Neural progenitor cell (in vitro differentiated cells): ENCODE measurements at regions not wholly inside any gene's neighbourhood (a gene's known extent, or its start where the extent isn't known, plus 50 kb on each side); places are given as distances from the start of the nearest gene placed in this dataset.

Experiments used
- DNase-seq: peaks from one replicate; pipeline ENCODE4 v3.0.0-alpha.2; 2016; ENCODE audit warnings: low spot score
- H2AFZ ChIP-seq: fragments of 200-600 bp; sonication (generic); replicated peaks from 2 replicates; pipeline ENCODE4 v1.6.1; 2016; ENCODE audit warnings: antibody characterized with exemption
- H3F3A ChIP-seq: fragments of 200-600 bp; sonication (generic); 2 replicates; pipeline ENCODE4 v1.6.1; 2016; ENCODE audit warnings: antibody characterized with exemption, low read depth
- H3K27ac ChIP-seq: fragments of 200-600 bp; sonication (generic); 2 replicates; pipeline ENCODE4 v1.5.1; 2016; ENCODE audit warnings: mild to moderate bottlenecking
- H3K27me3 ChIP-seq: fragments of 200-600 bp; sonication (generic); 2 replicates; pipeline ENCODE4 v1.6.1; 2016; ENCODE audit warnings: mild to moderate bottlenecking, moderate library complexity
- H3K36me3 ChIP-seq: fragments of 200-600 bp; sonication (generic); 2 replicates; pipeline ENCODE4 v1.5.1; 2016
- H3K4me1 ChIP-seq: fragments of 200-600 bp; sonication (generic); 2 replicates; pipeline ENCODE4 v1.6.1; 2016; ENCODE audit warnings: mixed run types
- H3K4me2 ChIP-seq: fragments of 200-600 bp; sonication (generic); 2 replicates; pipeline ENCODE4 v1.6.1; 2016
- H3K4me3 ChIP-seq: fragments of 200-600 bp; sonication (generic); 2 replicates; pipeline ENCODE4 v1.5.1; 2016
- H3K79me2 ChIP-seq: fragments of 200-600 bp; sonication (generic); 2 replicates; pipeline ENCODE4 v1.6.1; 2016; ENCODE audit warnings: low read depth
- H3K9ac ChIP-seq: fragments of 200-600 bp; sonication (generic); 2 replicates; pipeline ENCODE4 v1.6.1; 2016
- H3K9me3 ChIP-seq: fragments of 200-600 bp; sonication (generic); 2 replicates; pipeline ENCODE4 v1.5.1; 2016; ENCODE audit warnings: low read depth
- H4K20me1 ChIP-seq: fragments of 200-600 bp; sonication (generic); 2 replicates; pipeline ENCODE4 v1.6.1; 2016; ENCODE audit warnings: low read depth
- H3K27ac Mint-ChIP-seq: 3 replicates; pipeline ENCODE4 v1.8.0; 2021; ENCODE audit warnings: mixed read lengths
- H3K27me3 Mint-ChIP-seq: 2 replicates; pipeline ENCODE4 v1.8.0; 2022; ENCODE audit warnings: low read depth, mild to moderate bottlenecking, inconsistent platforms, moderate library complexity, mixed read lengths; ENCODE audit not compliant: insufficient read depth
- H3K36me3 Mint-ChIP-seq: 3 replicates; pipeline ENCODE4 v1.8.0; 2021; ENCODE audit warnings: mixed read lengths
- H3K4me1 Mint-ChIP-seq: 3 replicates; pipeline ENCODE4 v1.8.0; 2021; ENCODE audit warnings: mixed read lengths
- H3K4me3 Mint-ChIP-seq: 3 replicates; pipeline ENCODE4 v1.8.0; 2021; ENCODE audit warnings: mild to moderate bottlenecking, moderate library complexity, mixed read lengths
- H3K9me3 Mint-ChIP-seq: 3 replicates; pipeline ENCODE4 v1.8.0; 2020; ENCODE audit warnings: mixed read lengths
- CTCF ChIP-seq: fragments of 200-600 bp; sonication (generic); IDR thresholded peaks from 2 replicates; pipeline ENCODE4 v1.5.1; 2017; ENCODE audit warnings: antibody characterized with exemption, mild to moderate bottlenecking
- EZH2 ChIP-seq: fragments of 200-600 bp; sonication (generic); IDR thresholded peaks from 2 replicates; pipeline ENCODE4 v1.6.1; 2017; ENCODE audit warnings: antibody characterized with exemption, mild to moderate bottlenecking, moderate library complexity
- EZH2phosphoT487 ChIP-seq: fragments of 200-600 bp; sonication (generic); IDR thresholded peaks from 2 replicates; pipeline ENCODE4 v1.6.1; 2017; ENCODE audit warnings: antibody characterized with exemption

- Mint-ChIP-seq H3K27me3 (peaks cover 4% of the 10 kb centered on the region), H3K4me3 (no peak overlapping the region), H3K36me3 (no peaks in the 10 kb centered on the region), H3K9me3 (no peaks in the 10 kb centered on the region), H3K4me1 (no peaks in the 10 kb centered on the region), H3K27ac (no peak overlapping the region)
- H3K4me1 ChIP-seq: no peaks in the 10 kb centered on the region
- H3K4me2 ChIP-seq: no peak overlapping the region
- no peak for TF ChIP-seq EZH2phosphoT487
- no peak for TF ChIP-seq CTCF
- TF ChIP-seq EZH2: no peak
- no peak overlapping the region for H3K9ac ChIP-seq
- no peak overlapping the region for H3K4me3 ChIP-seq
- H3K27ac ChIP-seq: no peak overlapping the region
- no peaks in the 10 kb centered on the region for H3K27me3 ChIP-seq
- H3K9me3 ChIP-seq: no peaks in the 10 kb centered on the region
- H2AFZ ChIP-seq: no peak overlapping the region
- H3K79me2 ChIP-seq: no peaks in the 10 kb centered on the region
- H3K36me3 ChIP-seq: no peaks in the 10 kb centered on the region
- DNase-seq: no peak
- H3F3A ChIP-seq: no peaks in the 10 kb centered on the region
- no peaks in the 10 kb centered on the region for H4K20me1 ChIP-seq
Observed at GRCh38 chr21:19286876-19287275, 883.3 kb upstream of the TMPRSS15 start.

GRCh38 chr21:19290328-19290727, 886.7 kb upstream of the TMPRSS15 start:
- H3K9me3 ChIP-seq: no peaks in the 10 kb centered on the region
- Mint-ChIP-seq H3K9me3 (peaks cover 7% of the 10 kb centered on the region), H3K36me3 (no peaks in the 10 kb centered on the region), H3K27ac (no peak overlapping the region), H3K4me3 (no peak overlapping the region), H3K4me1 (no peaks in the 10 kb centered on the region), H3K27me3 (no peaks in the 10 kb centered on the region)
- H3K9ac ChIP-seq: no peak overlapping the region
- no peaks in the 10 kb centered on the region for H3K27me3 ChIP-seq
- no peak overlapping the region for H3K4me2 ChIP-seq
- H3K4me1 ChIP-seq: no peaks in the 10 kb centered on the region
- H3K4me3 ChIP-seq: no peak overlapping the region
- H3K27ac ChIP-seq: no peak overlapping the region
- H3K36me3 ChIP-seq: no peaks in the 10 kb centered on the region
- H3F3A ChIP-seq: no peaks in the 10 kb centered on the region
- no peak for DNase-seq
- no peak overlapping the region for H2AFZ ChIP-seq
- no peaks in the 10 kb centered on the region for H3K79me2 ChIP-seq
- no peaks in the 10 kb centered on the region for H4K20me1 ChIP-seq
- TF ChIP-seq CTCF: no peak
- no peak for TF ChIP-seq EZH2phosphoT487

- DNase-seq: no peak
- TF ChIP-seq EZH2phosphoT487 (no peak), EZH2 (no peak), CTCF (no peak)
- H3K4me3 Mint-ChIP-seq: no peak overlapping the region
Observed at GRCh38 chr21:19320291-19320690, 916.7 kb upstream of the TMPRSS15 start.

More at GRCh38 chr21:19320291-19320690, 916.7 kb upstream of the TMPRSS15 start:
- no peaks in the 10 kb centered on the region for H3K4me1 Mint-ChIP-seq
- H3K79me2 ChIP-seq: no peaks in the 10 kb centered on the region
- H3K4me2 ChIP-seq: no peak overlapping the region
- no peaks in the 10 kb centered on the region for H3K4me1 ChIP-seq
- H3K9me3 Mint-ChIP-seq: peaks cover 13% of the 10 kb centered on the region
- no peak overlapping the region for H2AFZ ChIP-seq
- no peaks in the 10 kb centered on the region for H3K9me3 ChIP-seq
- no peak overlapping the region for H3K4me3 ChIP-seq
- H3K27ac ChIP-seq: no peak overlapping the region
- no peak overlapping the region for H3K9ac ChIP-seq
- H3F3A ChIP-seq: no peaks in the 10 kb centered on the region
- H3K27ac Mint-ChIP-seq: no peak overlapping the region
- no peaks in the 10 kb centered on the region for H3K36me3 Mint-ChIP-seq
- H3K36me3 ChIP-seq: no peaks in the 10 kb centered on the region
- H3K27me3 Mint-ChIP-seq: no peaks in the 10 kb centered on the region
- H3K27me3 ChIP-seq: no peaks in the 10 kb centered on the region
- no peaks in the 10 kb centered on the region for H4K20me1 ChIP-seq
